Mammary epithelial cell (primary cell): ENCODE measurements at regions not wholly inside any gene's neighbourhood (a gene's known extent, or its start where the extent isn't known, plus 50 kb on each side); places are given as distances from the start of the nearest gene placed in this dataset.

ENCODE experiments used
- EZH2 ChIP-seq: IDR thresholded peaks from 2 replicates; pipeline ENCODE4 v1.6.1; 2012; ENCODE audit warnings: low read length, inconsistent platforms, borderline replicate concordance
- TF ChIP-seq, protein P1 (sequence below), 2 donors: IDR thresholded peaks in 1 of 2; conservative IDR thresholded peaks in 1 of 2; 2 replicates each; pipeline ENCODE4 v1.5.1; 2011 to 2012; ENCODE audit warnings: inconsistent platforms in 2 of 2, low read length in 2 of 2, mild to moderate bottlenecking in 2 of 2, control low read depth in 1 of 2, low read depth in 1 of 2; ENCODE audit not compliant: insufficient read depth in 1 of 2; ENCODE audit errors: extremely low read depth in 1 of 2

- TF ChIP-seq, protein P1, sequence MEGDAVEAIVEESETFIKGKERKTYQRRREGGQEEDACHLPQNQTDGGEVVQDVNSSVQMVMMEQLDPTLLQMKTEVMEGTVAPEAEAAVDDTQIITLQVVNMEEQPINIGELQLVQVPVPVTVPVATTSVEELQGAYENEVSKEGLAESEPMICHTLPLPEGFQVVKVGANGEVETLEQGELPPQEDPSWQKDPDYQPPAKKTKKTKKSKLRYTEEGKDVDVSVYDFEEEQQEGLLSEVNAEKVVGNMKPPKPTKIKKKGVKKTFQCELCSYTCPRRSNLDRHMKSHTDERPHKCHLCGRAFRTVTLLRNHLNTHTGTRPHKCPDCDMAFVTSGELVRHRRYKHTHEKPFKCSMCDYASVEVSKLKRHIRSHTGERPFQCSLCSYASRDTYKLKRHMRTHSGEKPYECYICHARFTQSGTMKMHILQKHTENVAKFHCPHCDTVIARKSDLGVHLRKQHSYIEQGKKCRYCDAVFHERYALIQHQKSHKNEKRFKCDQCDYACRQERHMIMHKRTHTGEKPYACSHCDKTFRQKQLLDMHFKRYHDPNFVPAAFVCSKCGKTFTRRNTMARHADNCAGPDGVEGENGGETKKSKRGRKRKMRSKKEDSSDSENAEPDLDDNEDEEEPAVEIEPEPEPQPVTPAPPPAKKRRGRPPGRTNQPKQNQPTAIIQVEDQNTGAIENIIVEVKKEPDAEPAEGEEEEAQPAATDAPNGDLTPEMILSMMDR (conservative IDR thresholded peaks at IDR 0.05 in 1 of 2, IDR thresholded peaks at IDR 0.05 in 1 of 2; ENCODE audit: extremely low read depth in 1 of 2, insufficient read depth in 1 of 2, low read depth in 1 of 2, low read length in 2 of 2): no peak
- TF ChIP-seq EZH2: no peak
Measured at GRCh38 chr9:107190936-107191290, 92.2 kb upstream of the RAD23B start.
